ENCODE measurements at regions not wholly inside any gene's neighbourhood (a gene's known extent, or its start where the extent isn't known, plus 50 kb on each side); places are given as distances from the start of the nearest gene placed in this dataset.

- H3K4me1 Mint-ChIP-seq: peaks cover 0 to 12% (median 0%) of the 10 kb centered on the region in 3 donors
- no peaks in the 10 kb centered on the region for H3K4me1 ChIP-seq (ENCODE audit: control insufficient read depth in 1 of 2, extremely low read depth in 1 of 2, insufficient read depth in 2 of 2, low read length in 2 of 2)
- H3K4me3 Mint-ChIP-seq: no peak overlapping the region
- ChIA-PET CTCF (no interaction called here), POLR2A (interaction anchor here in 1 of 2 donors (0.6 kb wide), 1 partner anchor 11 kb away, joined by 10 read pairs; no protein-coding TSS in a partner anchor)
- no peak overlapping the region for H3K4me3 ChIP-seq (ENCODE audit: control insufficient read depth in 1 of 2, extremely low read depth in 1 of 2, low read length in 1 of 2)
- no peaks in the 10 kb centered on the region for H3K36me3 Mint-ChIP-seq
- no peaks in the 10 kb centered on the region for H3K9me3 ChIP-seq
- no peak for DNase-seq
- 100% methylated on average over 1 of the region's 5 CpGs for WGBS (ENCODE audit: insufficient coverage)
- no peaks in the 10 kb centered on the region for H3K27me3 Mint-ChIP-seq
- H3K27ac ChIP-seq (ENCODE audit: low read length): no peak overlapping the region
- H3K9me3 Mint-ChIP-seq: peaks cover 14 to 30% (median 22%) of the 10 kb centered on the region in 3 donors
- no peak overlapping the region for H3K27ac Mint-ChIP-seq
- ATAC-seq (replicated peaks in 1 of 4): no peak
- no peaks in the 10 kb centered on the region for H3K27me3 ChIP-seq (replicated peaks in 1 of 2; ENCODE audit: control insufficient read depth in 2 of 2, extremely low read depth in 1 of 2, insufficient read depth in 2 of 2, low read length in 1 of 2)
- no peaks in the 10 kb centered on the region for H3K36me3 ChIP-seq (ENCODE audit: control insufficient read depth in 2 of 2, extremely low read depth in 1 of 2, insufficient read depth in 1 of 2, low read length in 1 of 2)
Observed at GRCh38 chr7:69190025-69190424, 408.2 kb upstream of the AUTS2 start.

- DNase-seq (no peak), ATAC-seq (replicated peaks in 1 of 4) (no peak)
- ChIA-PET CTCF (interaction anchor here in 1 of 2 donors (0.6 kb wide), 1 partner anchor 9 kb away, joined by 3 read pairs; no protein-coding TSS in a partner anchor), POLR2A (interaction anchor here in 1 of 2 donors (0.6 kb wide), 1 partner anchor 12 kb away, joined by 10 read pairs; no protein-coding TSS in a partner anchor)
- Mint-ChIP-seq H3K4me1 (peaks cover 0 to 12% (median 0%) of the 10 kb centered on the region in 3 donors), H3K4me3 (no peak overlapping the region), H3K36me3 (no peaks in the 10 kb centered on the region), H3K9me3 (peaks cover 14 to 30% (median 17%) of the 10 kb centered on the region in 3 donors), H3K27me3 (no peaks in the 10 kb centered on the region), H3K27ac (no peak overlapping the region)
- H3K4me1 ChIP-seq (ENCODE audit: control insufficient read depth in 1 of 2, extremely low read depth in 1 of 2, insufficient read depth in 2 of 2, low read length in 2 of 2): no peaks in the 10 kb centered on the region
- no peak overlapping the region for H3K4me3 ChIP-seq (ENCODE audit: control insufficient read depth in 1 of 2, extremely low read depth in 1 of 2, low read length in 1 of 2)
- no peaks in the 10 kb centered on the region for H3K9me3 ChIP-seq
- no peak overlapping the region for H3K27ac ChIP-seq (ENCODE audit: low read length)
- H3K27me3 ChIP-seq (replicated peaks in 1 of 2; ENCODE audit: control insufficient read depth in 2 of 2, extremely low read depth in 1 of 2, insufficient read depth in 2 of 2, low read length in 1 of 2): no peaks in the 10 kb centered on the region
- WGBS (ENCODE audit: insufficient coverage): 40% methylated on average over 1 of the region's 2 CpGs
- no peaks in the 10 kb centered on the region for H3K36me3 ChIP-seq (ENCODE audit: control insufficient read depth in 2 of 2, extremely low read depth in 1 of 2, insufficient read depth in 1 of 2, low read length in 1 of 2)
Observed at GRCh38 chr7:69190763-69191162, 407.5 kb upstream of the AUTS2 start.

GRCh38 chr7:69192134-69192533, 406.1 kb upstream of the AUTS2 start:
- no peaks in the 10 kb centered on the region for H3K27me3 Mint-ChIP-seq
- no peaks in the 10 kb centered on the region for H3K36me3 Mint-ChIP-seq
- Histone ChIP-seq H3K27ac (ENCODE audit: low read length) (no peak overlapping the region), H3K36me3 (ENCODE audit: control insufficient read depth in 2 of 2, extremely low read depth in 1 of 2, insufficient read depth in 1 of 2, low read length in 1 of 2) (no peaks in the 10 kb centered on the region), H3K4me3 (ENCODE audit: control insufficient read depth in 1 of 2, extremely low read depth in 1 of 2, low read length in 1 of 2) (no peak overlapping the region), H3K4me1 (ENCODE audit: control insufficient read depth in 1 of 2, extremely low read depth in 1 of 2, insufficient read depth in 2 of 2, low read length in 2 of 2) (no peaks in the 10 kb centered on the region), H3K9me3 (no peaks in the 10 kb centered on the region), H3K27me3 (replicated peaks in 1 of 2; ENCODE audit: control insufficient read depth in 2 of 2, extremely low read depth in 1 of 2, insufficient read depth in 2 of 2, low read length in 1 of 2) (no peaks in the 10 kb centered on the region)
- POLR2A ChIA-PET: interaction anchor here in 1 of 2 donors (0.6 kb wide), 1 partner anchor 41 kb away, joined by 11 read pairs; no protein-coding TSS in a partner anchor
- peaks cover 10 to 33% (median 14%) of the 10 kb centered on the region in 3 donors for H3K9me3 Mint-ChIP-seq
- H3K27ac Mint-ChIP-seq: no peak overlapping the region
- 71% methylated on average over 1 of the region's 3 CpGs for WGBS (ENCODE audit: insufficient coverage)
- peaks cover 0 to 12% (median 0%) of the 10 kb centered on the region in 3 donors for H3K4me1 Mint-ChIP-seq
- CTCF ChIA-PET: no interaction called here
- DNase-seq (no peak), ATAC-seq (replicated peaks in 1 of 4) (no peak)
- no peak overlapping the region for H3K4me3 Mint-ChIP-seq

- POLR2A ChIA-PET: no interaction called here
- 67% methylated on average over 1 of the region's 4 CpGs for WGBS (ENCODE audit: insufficient coverage)
Observed at GRCh38 chr7:69193061-69193460, 405.2 kb upstream of the AUTS2 start.

GRCh38 chr7:69196593-69196992, 401.7 kb upstream of the AUTS2 start:
- no peak for DNase-seq

More at GRCh38 chr7:69193061-69193460, 405.2 kb upstream of the AUTS2 start:
- peaks cover 13 to 30% (median 14%) of the 10 kb centered on the region in 3 donors for H3K9me3 Mint-ChIP-seq
- CTCF ChIA-PET: no interaction called here
- Histone ChIP-seq H3K27me3 (replicated peaks in 1 of 2; ENCODE audit: control insufficient read depth in 2 of 2, extremely low read depth in 1 of 2, insufficient read depth in 2 of 2, low read length in 1 of 2) (no peaks in the 10 kb centered on the region), H3K36me3 (ENCODE audit: control insufficient read depth in 2 of 2, extremely low read depth in 1 of 2, insufficient read depth in 1 of 2, low read length in 1 of 2) (no peaks in the 10 kb centered on the region), H3K9me3 (no peaks in the 10 kb centered on the region), H3K4me3 (ENCODE audit: control insufficient read depth in 1 of 2, extremely low read depth in 1 of 2, low read length in 1 of 2) (no peak overlapping the region), H3K4me1 (ENCODE audit: control insufficient read depth in 1 of 2, extremely low read depth in 1 of 2, insufficient read depth in 2 of 2, low read length in 2 of 2) (no peaks in the 10 kb centered on the region), H3K27ac (ENCODE audit: low read length) (no peak overlapping the region)
- ATAC-seq (replicated peaks in 1 of 4) (no peak), DNase-seq (no peak)
- H3K4me3 Mint-ChIP-seq: no peak overlapping the region
- H3K27me3 Mint-ChIP-seq: no peaks in the 10 kb centered on the region
- H3K27ac Mint-ChIP-seq: no peak overlapping the region
- peaks cover 0 to 12% (median 3%) of the 10 kb centered on the region in 3 donors for H3K4me1 Mint-ChIP-seq
- H3K36me3 Mint-ChIP-seq: no peaks in the 10 kb centered on the region

GRCh38 chr7:69198250-69198649, 400.0 kb upstream of the AUTS2 start:
- no peaks in the 10 kb centered on the region for H3K36me3 ChIP-seq (ENCODE audit: control insufficient read depth in 2 of 2, extremely low read depth in 1 of 2, insufficient read depth in 1 of 2, low read length in 1 of 2)
- no peak overlapping the region for H3K27ac ChIP-seq (ENCODE audit: low read length)
- H3K4me1 Mint-ChIP-seq: peaks cover 11 to 18% (median 16%) of the 10 kb centered on the region in 3 donors
- H3K27ac Mint-ChIP-seq: no peak overlapping the region
- POLR2A ChIA-PET: no interaction called here
- ATAC-seq (replicated peaks in 1 of 4) (no peak), DNase-seq (no peak)
- H3K4me1 ChIP-seq (ENCODE audit: control insufficient read depth in 1 of 2, extremely low read depth in 1 of 2, insufficient read depth in 2 of 2, low read length in 2 of 2): peaks cover 3 to 9% of the 10 kb centered on the region in 2 experiments
- no peak overlapping the region for H3K4me3 ChIP-seq (ENCODE audit: control insufficient read depth in 1 of 2, extremely low read depth in 1 of 2, low read length in 1 of 2)
- peaks cover 27 to 33% (median 33%) of the 10 kb centered on the region in 3 donors for H3K9me3 Mint-ChIP-seq
- H3K27me3 Mint-ChIP-seq: no peaks in the 10 kb centered on the region
- WGBS (ENCODE audit: insufficient coverage): no CpG with 5 or more reads among the region's 1 CpG
- H3K9me3 ChIP-seq: peaks cover 2% of the 10 kb centered on the region
- H3K36me3 Mint-ChIP-seq: no peaks in the 10 kb centered on the region
- no peak overlapping the region for H3K4me3 Mint-ChIP-seq
- CTCF ChIA-PET: no interaction called here
- H3K27me3 ChIP-seq (replicated peaks in 1 of 2; ENCODE audit: control insufficient read depth in 2 of 2, extremely low read depth in 1 of 2, insufficient read depth in 2 of 2, low read length in 1 of 2): no peaks in the 10 kb centered on the region

More at GRCh38 chr7:69196593-69196992, 401.7 kb upstream of the AUTS2 start:
- Histone ChIP-seq H3K9me3 (peaks cover 2% of the 10 kb centered on the region), H3K4me1 (ENCODE audit: control insufficient read depth in 1 of 2, extremely low read depth in 1 of 2, insufficient read depth in 2 of 2, low read length in 2 of 2) (peaks cover 3 to 9% of the 10 kb centered on the region in 2 experiments), H3K27me3 (replicated peaks in 1 of 2; ENCODE audit: control insufficient read depth in 2 of 2, extremely low read depth in 1 of 2, insufficient read depth in 2 of 2, low read length in 1 of 2) (no peaks in the 10 kb centered on the region), H3K4me3 (ENCODE audit: control insufficient read depth in 1 of 2, extremely low read depth in 1 of 2, low read length in 1 of 2) (no peak overlapping the region), H3K36me3 (ENCODE audit: control insufficient read depth in 2 of 2, extremely low read depth in 1 of 2, insufficient read depth in 1 of 2, low read length in 1 of 2) (no peaks in the 10 kb centered on the region), H3K27ac (ENCODE audit: low read length) (no peak overlapping the region)
- peaks cover 23 to 37% (median 33%) of the 10 kb centered on the region in 3 donors for H3K9me3 Mint-ChIP-seq
- no peaks in the 10 kb centered on the region for H3K27me3 Mint-ChIP-seq
- ATAC-seq (replicated peaks in 1 of 4): no peak
- no peaks in the 10 kb centered on the region for H3K36me3 Mint-ChIP-seq
- WGBS (ENCODE audit: insufficient coverage): no CpG with 5 or more reads among the region's 1 CpG
- ChIA-PET POLR2A (no interaction called here), CTCF (no interaction called here)
- no peak overlapping the region for H3K27ac Mint-ChIP-seq
- no peak overlapping the region for H3K4me3 Mint-ChIP-seq
- peaks cover 11 to 21% (median 18%) of the 10 kb centered on the region in 3 donors for H3K4me1 Mint-ChIP-seq
